DOHH2 (cell line): ENCODE measurements at regions not wholly inside any gene's neighbourhood (a gene's known extent, or its start where the extent isn't known, plus 50 kb on each side); places are given as distances from the start of the nearest gene placed in this dataset.

Source experiments
- H3F3A ChIP-seq: fragments of 200-600 bp; sonication (generic), shearing (Covaris generic); 2 replicates; pipeline ENCODE4 v1.6.0; 2016; ENCODE audit warnings: antibody characterized with exemption, mild to moderate bottlenecking; ENCODE audit not compliant: control insufficient read depth, insufficient read depth
- H3K27ac ChIP-seq: fragments of 200-600 bp; sonication (generic); 2 replicates; pipeline ENCODE4 v1.5.1; 2014; ENCODE audit warnings: low read depth, mild to moderate bottlenecking, low read length, moderate library complexity
- H3K27me3 ChIP-seq: fragments of 200-600 bp; sonication (generic); 2 replicates; pipeline ENCODE4 v1.6.1; 2014; ENCODE audit warnings: mild to moderate bottlenecking, low read length, mixed read lengths; ENCODE audit not compliant: control insufficient read depth
- H3K36me3 ChIP-seq: fragments of 200-600 bp; sonication (generic); 2 replicates; pipeline ENCODE4 v1.6.1; 2014; ENCODE audit warnings: mild to moderate bottlenecking, low read length, moderate library complexity, mixed read lengths; ENCODE audit not compliant: control insufficient read depth
- H3K4me1 ChIP-seq: fragments of 200-600 bp; sonication (generic); 2 replicates; pipeline ENCODE4 v1.6.1; 2014; ENCODE audit warnings: mild to moderate bottlenecking, low read length, mixed read lengths; ENCODE audit not compliant: control insufficient read depth
- H3K4me2 ChIP-seq: fragments of 200-600 bp; sonication (generic); 2 replicates; pipeline ENCODE4 v1.6.0; 2014; ENCODE audit warnings: mild to moderate bottlenecking, low read length, moderate library complexity
- H3K4me3 ChIP-seq: fragments of 200-600 bp; sonication (generic); 2 replicates; pipeline ENCODE4 v1.5.1; 2014; ENCODE audit warnings: mild to moderate bottlenecking, low read length, mixed read lengths
- H3K79me2 ChIP-seq: fragments of 200-600 bp; sonication (generic); 2 replicates; pipeline ENCODE4 v1.6.1; 2014; ENCODE audit warnings: mild to moderate bottlenecking, low read length, mixed read lengths; ENCODE audit not compliant: control insufficient read depth
- H3K9me2 ChIP-seq: fragments of 200-600 bp; sonication (generic); replicated peaks from 2 replicates; pipeline ENCODE4 v1.6.1; 2014; ENCODE audit warnings: mild to moderate bottlenecking, low read length, mixed read lengths; ENCODE audit not compliant: control insufficient read depth
- H3K9me3 ChIP-seq: fragments of 200-600 bp; sonication (generic); 2 replicates; pipeline ENCODE4 v1.6.1; 2014; ENCODE audit warnings: antibody characterized with exemption, low read length, mixed read lengths; ENCODE audit not compliant: control insufficient read depth, insufficient read depth
- H4K20me1 ChIP-seq: fragments of 200-600 bp; sonication (generic); 2 replicates; pipeline ENCODE4 v1.6.0; 2014; ENCODE audit warnings: low read depth, mild to moderate bottlenecking, antibody characterized with exemption, low read length, moderate library complexity; ENCODE audit not compliant: control insufficient read depth, insufficient read depth
- EZH2phosphoT487 ChIP-seq: fragments of 200-600 bp; sonication (generic); IDR thresholded peaks from 2 replicates; pipeline ENCODE4 v1.6.1; 2017; ENCODE audit warnings: borderline replicate concordance, mild to moderate bottlenecking, antibody characterized with exemption, low read length, moderate library complexity, mixed read lengths
- TF ChIP-seq, protein P1 (sequence below): fragments of 200-600 bp; sonication (generic); IDR thresholded peaks from one replicate; pipeline ENCODE4 v1.5.1; 2014; ENCODE audit warnings: antibody characterized with exemption, mild to moderate bottlenecking, low read depth, low read length; ENCODE audit not compliant: poor library complexity, severe bottlenecking

GRCh38 chr16:86852135-86852534 is 273.8 kb downstream of the FOXL1 start:
- H3K9me3 ChIP-seq = no peaks in the 10 kb centered on the region
- H3K4me2 ChIP-seq = no peak overlapping the region
- no peak overlapping the region for H3K27ac ChIP-seq
- no peaks in the 10 kb centered on the region for H4K20me1 ChIP-seq
- TF ChIP-seq, protein P1, sequence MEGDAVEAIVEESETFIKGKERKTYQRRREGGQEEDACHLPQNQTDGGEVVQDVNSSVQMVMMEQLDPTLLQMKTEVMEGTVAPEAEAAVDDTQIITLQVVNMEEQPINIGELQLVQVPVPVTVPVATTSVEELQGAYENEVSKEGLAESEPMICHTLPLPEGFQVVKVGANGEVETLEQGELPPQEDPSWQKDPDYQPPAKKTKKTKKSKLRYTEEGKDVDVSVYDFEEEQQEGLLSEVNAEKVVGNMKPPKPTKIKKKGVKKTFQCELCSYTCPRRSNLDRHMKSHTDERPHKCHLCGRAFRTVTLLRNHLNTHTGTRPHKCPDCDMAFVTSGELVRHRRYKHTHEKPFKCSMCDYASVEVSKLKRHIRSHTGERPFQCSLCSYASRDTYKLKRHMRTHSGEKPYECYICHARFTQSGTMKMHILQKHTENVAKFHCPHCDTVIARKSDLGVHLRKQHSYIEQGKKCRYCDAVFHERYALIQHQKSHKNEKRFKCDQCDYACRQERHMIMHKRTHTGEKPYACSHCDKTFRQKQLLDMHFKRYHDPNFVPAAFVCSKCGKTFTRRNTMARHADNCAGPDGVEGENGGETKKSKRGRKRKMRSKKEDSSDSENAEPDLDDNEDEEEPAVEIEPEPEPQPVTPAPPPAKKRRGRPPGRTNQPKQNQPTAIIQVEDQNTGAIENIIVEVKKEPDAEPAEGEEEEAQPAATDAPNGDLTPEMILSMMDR = no peak
- TF ChIP-seq EZH2phosphoT487 = no peak
- H3K9me2 ChIP-seq = no peaks in the 10 kb centered on the region
- no peaks in the 10 kb centered on the region for H3K27me3 ChIP-seq
- no peaks in the 10 kb centered on the region for H3K36me3 ChIP-seq
- no peaks in the 10 kb centered on the region for H3F3A ChIP-seq
- no peaks in the 10 kb centered on the region for H3K79me2 ChIP-seq
- no peaks in the 10 kb centered on the region for H3K4me1 ChIP-seq
- H3K4me3 ChIP-seq = no peak overlapping the region

GRCh38 chr16:86854058-86854621 is 275.8 kb downstream of the FOXL1 start:
- Histone ChIP-seq H3K4me1 (no peaks in the 10 kb centered on the region), H3K9me3 (no peaks in the 10 kb centered on the region), H3K27ac (no peak overlapping the region), H3K36me3 (no peaks in the 10 kb centered on the region), H3K79me2 (no peaks in the 10 kb centered on the region), H3K4me2 (no peak overlapping the region), H3K9me2 (no peaks in the 10 kb centered on the region), H3K27me3 (no peaks in the 10 kb centered on the region), H4K20me1 (no peaks in the 10 kb centered on the region), H3F3A (no peaks in the 10 kb centered on the region), H3K4me3 (no peak overlapping the region)
- TF ChIP-seq, protein P1 = no peak
- TF ChIP-seq EZH2phosphoT487 = no peak

- Histone ChIP-seq H3K36me3 (no peaks in the 10 kb centered on the region), H3K9me3 (no peaks in the 10 kb centered on the region), H4K20me1 (no peaks in the 10 kb centered on the region), H3K79me2 (no peaks in the 10 kb centered on the region), H3K27ac (no peak overlapping the region), H3K4me1 (no peaks in the 10 kb centered on the region), H3K27me3 (no peaks in the 10 kb centered on the region), H3K9me2 (no peaks in the 10 kb centered on the region), H3K4me2 (no peak overlapping the region), H3K4me3 (no peak overlapping the region), H3F3A (no peaks in the 10 kb centered on the region)
- TF ChIP-seq, protein P1 = no peak
- no peak for TF ChIP-seq EZH2phosphoT487
Observed at GRCh38 chr16:86854626-86855294, 276.4 kb downstream of the FOXL1 start.
